Endodermal cell (in vitro differentiated cells): ENCODE measurements at regions not wholly inside any gene's neighbourhood (a gene's known extent, or its start where the extent isn't known, plus 50 kb on each side); places are given as distances from the start of the nearest gene placed in this dataset.

Source experiments
- DNase-seq: peaks from one replicate; pipeline ENCODE4 v3.0.0-alpha.2; 2017
- H3K27ac ChIP-seq: 2 replicates; pipeline ENCODE4 v1.5.1; 2013; ENCODE audit warnings: mild to moderate bottlenecking, low read depth, low read length, moderate library complexity
- H3K27me3 ChIP-seq: 2 replicates; pipeline ENCODE4 v1.6.1; 2013; ENCODE audit warnings: mild to moderate bottlenecking, low read length, moderate library complexity; ENCODE audit not compliant: insufficient read depth, control insufficient read depth, poor library complexity, severe bottlenecking
- H3K36me3 ChIP-seq: 2 replicates; pipeline ENCODE4 v1.7.0; 2013; ENCODE audit warnings: mild to moderate bottlenecking, low read length, moderate library complexity; ENCODE audit not compliant: control insufficient read depth, insufficient read depth
- H3K4me1 ChIP-seq: one replicate; pipeline ENCODE4 v1.7.0; 2013; ENCODE audit warnings: low read length; ENCODE audit not compliant: control insufficient read depth, insufficient read depth
- H3K4me3 ChIP-seq: 2 replicates; pipeline ENCODE4 v1.5.1; 2013; ENCODE audit warnings: mild to moderate bottlenecking, low read length, moderate library complexity
- H3K9ac ChIP-seq: 2 replicates; pipeline ENCODE4 v1.6.1; 2013; ENCODE audit warnings: mild to moderate bottlenecking, low read length, moderate library complexity; ENCODE audit not compliant: poor library complexity, severe bottlenecking; ENCODE audit errors: extremely low read depth
- H3K9me3 ChIP-seq: 2 replicates; pipeline ENCODE4 v1.6.1; 2013; ENCODE audit warnings: mild to moderate bottlenecking, low read length, moderate library complexity; ENCODE audit not compliant: control insufficient read depth
- H3K27ac Mint-ChIP-seq: 2 replicates; pipeline ENCODE4 v1.8.0; 2020; ENCODE audit warnings: mixed read lengths
- H3K27me3 Mint-ChIP-seq: 2 replicates; pipeline ENCODE4 v1.8.0; 2021; ENCODE audit warnings: mild to moderate bottlenecking, mixed read lengths; ENCODE audit not compliant: insufficient read depth
- H3K36me3 Mint-ChIP-seq: 2 replicates; pipeline ENCODE4 v1.8.0; 2020; ENCODE audit warnings: low read depth, mixed read lengths
- H3K4me1 Mint-ChIP-seq: 2 replicates; pipeline ENCODE4 v1.8.0; 2020; ENCODE audit warnings: mixed read lengths
- H3K4me3 Mint-ChIP-seq: 2 replicates; pipeline ENCODE4 v1.8.0; 2020; ENCODE audit warnings: mild to moderate bottlenecking, moderate library complexity, mixed read lengths
- H3K9me3 Mint-ChIP-seq: 2 replicates; pipeline ENCODE4 v1.8.0; 2020; ENCODE audit warnings: mild to moderate bottlenecking, mixed read lengths
- WGBS, 2 experiments: methylation state at CpG; one replicate each; pipeline versions ENCODE4 v1.1.5 to v1.1.7; 2013; ENCODE audit warnings: missing lambda C conversion rate in 2 of 2, mixed read lengths in 1 of 2; ENCODE audit not compliant: insufficient coverage in 1 of 2, insufficient read length in 1 of 2; 5-methylcytosine and 5-hydroxymethylcytosine counted together
- TF ChIP-seq, protein P1 (sequence below): fragments of 200-600 bp; sonication (generic); conservative IDR thresholded peaks from 2 replicates; pipeline ENCODE4 v1.5.0; 2021; ENCODE audit warnings: antibody characterized with exemption, mild to moderate bottlenecking

DNA sequence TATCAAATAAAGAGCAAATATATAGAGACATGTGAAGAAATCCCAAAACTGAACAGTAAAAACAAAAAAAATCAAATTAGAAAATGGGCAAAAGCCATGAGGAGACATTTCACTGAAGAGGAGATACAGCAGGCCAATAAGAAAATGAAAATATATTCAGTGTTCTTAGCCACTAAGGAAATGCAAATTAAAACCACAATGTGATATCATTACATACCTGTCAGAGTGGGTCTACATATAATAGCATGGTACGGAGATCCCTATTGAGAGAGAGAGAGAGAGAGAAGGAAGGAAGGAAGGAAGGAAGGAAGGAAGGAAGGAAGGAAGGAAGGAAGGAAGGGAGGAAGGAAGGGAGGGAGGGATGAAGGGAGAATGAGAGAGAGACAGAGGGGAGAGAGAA, 707.0 kb upstream of the ACTRT1 start:
- TF ChIP-seq, protein P1, sequence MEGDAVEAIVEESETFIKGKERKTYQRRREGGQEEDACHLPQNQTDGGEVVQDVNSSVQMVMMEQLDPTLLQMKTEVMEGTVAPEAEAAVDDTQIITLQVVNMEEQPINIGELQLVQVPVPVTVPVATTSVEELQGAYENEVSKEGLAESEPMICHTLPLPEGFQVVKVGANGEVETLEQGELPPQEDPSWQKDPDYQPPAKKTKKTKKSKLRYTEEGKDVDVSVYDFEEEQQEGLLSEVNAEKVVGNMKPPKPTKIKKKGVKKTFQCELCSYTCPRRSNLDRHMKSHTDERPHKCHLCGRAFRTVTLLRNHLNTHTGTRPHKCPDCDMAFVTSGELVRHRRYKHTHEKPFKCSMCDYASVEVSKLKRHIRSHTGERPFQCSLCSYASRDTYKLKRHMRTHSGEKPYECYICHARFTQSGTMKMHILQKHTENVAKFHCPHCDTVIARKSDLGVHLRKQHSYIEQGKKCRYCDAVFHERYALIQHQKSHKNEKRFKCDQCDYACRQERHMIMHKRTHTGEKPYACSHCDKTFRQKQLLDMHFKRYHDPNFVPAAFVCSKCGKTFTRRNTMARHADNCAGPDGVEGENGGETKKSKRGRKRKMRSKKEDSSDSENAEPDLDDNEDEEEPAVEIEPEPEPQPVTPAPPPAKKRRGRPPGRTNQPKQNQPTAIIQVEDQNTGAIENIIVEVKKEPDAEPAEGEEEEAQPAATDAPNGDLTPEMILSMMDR: no peak

DNA sequence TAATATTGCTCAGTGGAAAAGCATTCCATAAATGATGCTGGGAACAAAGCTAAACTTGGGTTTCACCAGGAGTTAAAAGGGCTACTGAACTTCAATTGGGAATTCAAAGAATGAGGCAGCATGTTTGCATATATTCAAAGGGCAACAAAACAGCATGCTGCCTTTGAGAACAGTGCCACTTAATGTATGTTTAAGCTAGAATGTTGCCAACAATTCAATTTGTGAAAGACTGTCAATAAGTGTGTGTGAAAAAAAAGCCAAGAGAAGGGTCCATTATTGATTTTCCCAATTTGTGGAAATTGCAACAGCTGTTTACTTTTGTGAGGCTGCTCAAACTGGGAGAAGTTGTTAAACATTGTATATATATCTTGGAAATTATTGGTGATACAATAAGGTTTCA, 701.9 kb upstream of the ACTRT1 start:
- no peaks in the 10 kb centered on the region for H3K27me3 Mint-ChIP-seq
- TF ChIP-seq, protein P1: no peak
- no peak overlapping the region for H3K27ac ChIP-seq
- H3K36me3 ChIP-seq: no peaks in the 10 kb centered on the region
- peak overlapping the region; percentile 57 for H3K27ac Mint-ChIP-seq
- H3K27me3 ChIP-seq: no peaks in the 10 kb centered on the region
- H3K9me3 ChIP-seq: no peaks in the 10 kb centered on the region
- H3K36me3 Mint-ChIP-seq: no peaks in the 10 kb centered on the region
- DNase-seq: no peak
- no peaks in the 10 kb centered on the region for H3K4me1 ChIP-seq
- H3K9me3 Mint-ChIP-seq: no peaks in the 10 kb centered on the region
- H3K9ac ChIP-seq: peak overlapping the region; percentile 17
- H3K4me3 ChIP-seq: peak overlapping the region; percentile 21
- peaks cover 25% of the 10 kb centered on the region for H3K4me1 Mint-ChIP-seq
- H3K4me3 Mint-ChIP-seq: no peak overlapping the region

More for the DNA sequence above, 707.0 kb upstream of the ACTRT1 start:
- Mint-ChIP-seq H3K36me3 (no peaks in the 10 kb centered on the region), H3K27ac (no peak overlapping the region), H3K27me3 (no peaks in the 10 kb centered on the region), H3K4me1 (peaks cover 20% of the 10 kb centered on the region), H3K9me3 (peaks cover 2% of the 10 kb centered on the region), H3K4me3 (no peak overlapping the region)
- Histone ChIP-seq H3K4me1 (no peaks in the 10 kb centered on the region), H3K27me3 (no peaks in the 10 kb centered on the region), H3K4me3 (no peak overlapping the region), H3K27ac (no peak overlapping the region), H3K9ac (no peak overlapping the region), H3K36me3 (no peaks in the 10 kb centered on the region), H3K9me3 (no peaks in the 10 kb centered on the region)
- DNase-seq: no peak
- 100% methylated on average over 1 of the region's 1 CpG; no CpG with 5 or more reads in 1 of the 2 experiments for WGBS, 2 experiments

DNA sequence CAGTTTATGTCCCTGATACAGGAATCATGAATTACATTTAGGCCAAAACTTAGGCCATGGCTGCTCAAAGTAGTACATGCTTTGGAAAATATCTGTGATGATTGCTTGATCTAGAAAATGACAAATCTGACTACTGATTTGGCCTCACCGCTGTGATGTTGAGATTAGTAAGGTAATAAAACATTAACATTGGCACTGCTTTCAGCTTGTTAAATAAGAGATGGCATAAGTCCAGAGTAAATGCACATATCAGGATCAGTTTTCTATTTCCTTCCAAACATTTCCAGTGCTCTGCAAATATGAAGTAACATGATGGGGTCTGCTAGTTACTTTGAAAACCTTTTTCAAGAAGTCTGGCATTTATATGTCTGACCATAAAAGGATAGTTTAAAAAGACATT, 687.3 kb upstream of the ACTRT1 start:
- H3K4me3 ChIP-seq: no peak overlapping the region
- H3K36me3 ChIP-seq: no peaks in the 10 kb centered on the region
- no peaks in the 10 kb centered on the region for H3K9me3 ChIP-seq
- WGBS, 2 experiments: 100% methylated on average over 1 of the region's 1 CpG; no CpG with 5 or more reads in 1 of the 2 experiments
- no peaks in the 10 kb centered on the region for H3K27me3 ChIP-seq
- Mint-ChIP-seq H3K9me3 (peaks cover 13% of the 10 kb centered on the region), H3K27me3 (no peaks in the 10 kb centered on the region), H3K4me1 (peaks cover 10% of the 10 kb centered on the region), H3K36me3 (no peaks in the 10 kb centered on the region), H3K27ac (no peak overlapping the region), H3K4me3 (no peak overlapping the region)
- no peak overlapping the region for H3K27ac ChIP-seq
- no peaks in the 10 kb centered on the region for H3K4me1 ChIP-seq
- no peak for DNase-seq
- TF ChIP-seq, protein P1: no peak
- H3K9ac ChIP-seq: no peak overlapping the region
